ENCODE measurements at regions not wholly inside any gene's neighbourhood (a gene's known extent, or its start where the extent isn't known, plus 50 kb on each side); places are given as distances from the start of the nearest gene placed in this dataset.
"Not testable (repeated sequence)": the region's sequence is repeated elsewhere in the genome, so short reads cannot be mapped to it uniquely, and the experiment has no call there.

DNA sequence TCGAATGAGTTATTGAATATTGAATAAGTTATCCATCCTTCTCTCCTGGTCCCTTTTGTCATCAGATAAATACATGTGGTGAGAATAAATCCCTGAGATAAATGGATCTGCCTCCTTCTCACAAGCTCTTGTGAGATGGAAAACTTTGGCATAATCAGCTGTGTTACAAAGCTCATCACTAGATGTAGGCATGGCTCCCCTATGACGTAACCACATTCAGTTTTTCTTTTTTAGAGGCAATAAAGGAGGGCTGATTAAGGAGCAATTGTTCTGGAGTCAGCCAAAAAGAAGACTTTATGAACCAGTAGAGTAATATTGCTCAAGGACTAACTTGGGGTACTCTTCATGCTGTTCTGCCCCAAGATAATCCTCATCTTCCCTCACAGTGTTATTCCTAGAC is 90.5 kb upstream of the GATB start:
- no peak for DNase-seq (ENCODE audit: low spot score)

DNA sequence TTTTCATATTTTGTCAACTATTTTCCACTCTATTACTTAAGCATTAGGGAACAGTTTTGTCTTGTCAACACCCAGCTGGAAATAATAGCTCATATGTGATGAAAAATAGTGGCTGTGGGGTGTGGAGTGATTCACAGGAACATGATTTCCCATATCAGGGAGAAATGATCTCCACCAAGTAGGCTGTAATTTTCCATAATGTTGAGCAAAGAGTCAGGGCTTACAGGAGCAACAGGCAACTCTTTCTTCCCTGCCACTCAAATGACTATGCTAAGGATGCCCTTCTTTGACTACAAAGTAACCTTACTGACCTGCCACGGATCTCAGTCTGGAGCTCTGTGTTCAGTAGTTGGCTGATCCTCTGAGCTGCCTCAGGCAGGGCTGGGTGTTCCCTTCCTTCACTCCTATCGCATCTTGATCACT is 90.0 kb upstream of the GATB start:
- DNase-seq (ENCODE audit: low spot score), result no peak

DNA sequence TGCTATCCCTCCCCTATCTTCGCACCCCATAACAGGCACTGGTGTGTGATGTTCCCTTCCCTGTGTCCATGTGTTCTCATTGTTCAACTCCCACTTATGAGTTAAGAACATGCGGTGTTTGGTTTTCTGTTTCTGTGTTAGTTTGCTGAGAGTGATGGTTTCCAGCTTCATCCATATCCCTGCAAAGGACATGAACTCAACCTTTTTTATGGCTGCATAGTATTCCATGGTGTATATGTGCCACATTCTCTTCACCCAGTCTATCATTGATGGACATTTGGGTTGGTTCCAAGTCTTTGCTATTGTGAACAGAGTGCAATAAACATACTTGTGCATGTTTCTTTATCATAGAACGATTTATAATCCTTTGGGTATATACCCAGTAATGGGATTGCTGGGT is 84.7 kb upstream of the GATB start:
- DNase-seq (ENCODE audit: low spot score), result not testable (repeated sequence)

DNA sequence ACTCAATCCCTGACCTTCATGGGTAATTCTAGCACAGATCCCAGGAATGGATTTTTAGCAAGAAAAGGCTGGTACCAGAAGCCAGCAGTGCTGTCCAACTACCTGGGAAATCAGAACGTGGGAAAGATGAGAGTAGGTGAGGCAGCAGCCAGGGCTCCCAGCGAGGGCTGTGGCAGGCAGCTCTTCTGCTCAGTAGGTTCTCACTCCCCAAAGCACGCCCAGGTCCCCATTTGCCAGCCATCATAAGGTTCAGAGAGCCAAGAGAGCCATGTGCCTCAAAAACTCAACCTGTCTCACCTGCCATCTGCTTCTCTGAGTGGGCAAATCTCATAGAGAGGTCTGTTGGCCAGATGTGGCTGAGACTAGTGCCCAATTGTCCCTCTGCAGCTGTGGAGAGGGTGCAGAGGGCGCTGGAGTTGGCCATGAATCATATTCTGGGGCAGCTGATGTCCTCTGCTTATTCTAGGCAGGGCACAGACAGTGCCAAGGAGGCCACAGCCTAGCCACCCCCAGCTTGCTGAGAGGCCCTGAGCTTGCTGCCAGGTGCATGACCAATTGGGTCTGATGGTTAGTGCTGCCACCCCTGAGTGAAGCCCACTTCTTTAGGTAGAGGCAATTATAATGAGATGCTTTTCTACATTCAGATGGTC is 81.7 kb upstream of the GATB start:
- DNase-seq (ENCODE audit: low spot score), result no peak

DNA sequence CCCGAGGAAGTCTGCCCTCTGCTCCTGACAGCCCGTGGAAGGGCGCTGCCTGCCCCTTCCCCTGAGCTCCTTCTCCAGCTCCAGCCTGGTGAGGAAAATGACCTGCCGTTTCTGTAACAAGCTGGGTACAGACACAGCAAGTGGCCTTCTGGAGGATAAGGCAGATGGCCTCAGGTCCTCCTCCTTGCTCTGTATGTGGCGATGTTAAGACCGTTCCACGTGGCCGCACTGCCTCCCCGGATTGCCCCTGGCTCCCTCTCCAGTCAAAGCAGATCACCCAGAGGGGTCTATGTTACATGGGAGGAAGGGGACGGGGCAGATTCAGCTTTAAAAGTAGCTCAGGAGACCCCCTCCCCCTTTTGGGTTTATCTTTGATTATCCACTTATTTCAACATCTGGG is 80.3 kb upstream of the GATB start:
- no peak for DNase-seq (ENCODE audit: low spot score)

DNA sequence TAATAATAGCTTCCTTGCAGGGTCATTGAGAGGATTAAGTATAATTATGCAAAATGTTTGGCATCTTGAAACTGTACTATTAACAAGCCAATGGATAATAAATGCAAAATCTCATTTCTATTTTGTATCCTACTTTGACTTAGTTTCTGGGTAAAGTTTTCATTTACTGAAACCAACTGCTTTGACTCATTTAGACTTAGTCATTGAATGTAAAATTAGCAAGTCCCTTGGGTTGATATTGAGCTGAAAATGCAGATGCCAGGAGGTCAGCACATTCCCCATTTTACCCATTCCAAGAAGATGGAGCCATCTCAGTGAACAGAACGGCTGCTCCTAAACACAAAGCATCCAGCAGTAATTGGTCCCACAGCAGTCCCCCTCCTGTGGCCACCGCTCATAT is 74.7 kb upstream of the GATB start:
- no peak for DNase-seq (ENCODE audit: low spot score)

DNA sequence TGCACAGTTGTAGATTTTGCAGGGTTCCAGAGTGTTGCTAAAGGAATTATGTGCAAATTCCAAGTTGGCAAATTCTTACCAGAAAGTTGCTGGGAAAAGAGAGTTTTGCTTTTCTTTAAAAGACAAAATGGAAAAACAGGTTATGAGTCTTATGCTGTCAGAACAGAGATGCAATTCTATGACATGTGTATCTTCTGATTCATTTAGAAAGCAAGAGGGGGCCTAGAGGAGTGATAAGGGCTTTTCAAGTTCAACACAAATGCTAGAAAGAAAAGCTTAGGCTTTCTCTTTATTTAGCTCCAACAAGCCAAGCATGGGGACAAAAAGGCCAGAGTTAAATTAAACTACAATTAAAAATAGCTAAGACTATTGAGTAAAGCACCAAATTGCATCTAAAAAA is 72.4 kb upstream of the GATB start:
- DNase-seq (ENCODE audit: low spot score), result no peak

DNA sequence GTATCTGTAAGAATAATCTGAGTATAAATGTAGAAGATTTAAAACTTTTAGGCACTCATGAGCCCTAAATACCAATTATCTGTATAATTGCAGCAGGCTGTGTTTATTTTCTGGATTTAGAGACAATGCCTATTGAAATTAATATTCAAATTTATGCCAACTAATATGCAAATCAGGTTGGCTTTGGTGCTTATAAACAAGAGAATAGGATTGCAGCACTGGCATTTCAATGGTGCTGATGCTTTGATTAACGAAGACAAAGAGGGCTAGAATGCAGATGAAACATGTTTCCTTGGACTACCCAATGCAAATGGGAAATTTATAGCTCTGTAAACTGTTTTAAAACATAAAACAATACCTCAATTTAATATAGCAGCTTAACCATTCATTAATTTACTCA is 70.7 kb upstream of the GATB start:
- no peak for DNase-seq (ENCODE audit: low spot score)

DNA sequence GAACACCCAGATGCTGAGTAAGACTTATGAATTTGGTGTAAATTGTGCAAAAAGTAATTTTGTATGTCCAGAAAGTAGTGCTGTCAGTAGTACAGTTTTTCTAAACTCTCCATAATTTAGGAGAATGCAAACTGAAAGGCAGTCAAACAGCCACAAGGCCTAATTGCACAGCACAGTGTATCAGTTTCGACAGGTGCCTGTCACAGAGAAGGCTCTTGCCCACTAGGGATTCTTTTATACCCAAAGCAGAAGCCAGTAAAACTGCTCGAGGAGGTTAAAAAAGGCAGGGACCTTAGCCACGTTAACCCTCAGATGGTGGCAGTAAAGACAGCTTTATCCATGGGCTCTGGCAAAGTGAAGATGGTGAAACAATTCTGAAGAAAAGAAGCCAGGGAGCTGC is 69.4 kb upstream of the GATB start:
- no peak for DNase-seq (ENCODE audit: low spot score)

DNA sequence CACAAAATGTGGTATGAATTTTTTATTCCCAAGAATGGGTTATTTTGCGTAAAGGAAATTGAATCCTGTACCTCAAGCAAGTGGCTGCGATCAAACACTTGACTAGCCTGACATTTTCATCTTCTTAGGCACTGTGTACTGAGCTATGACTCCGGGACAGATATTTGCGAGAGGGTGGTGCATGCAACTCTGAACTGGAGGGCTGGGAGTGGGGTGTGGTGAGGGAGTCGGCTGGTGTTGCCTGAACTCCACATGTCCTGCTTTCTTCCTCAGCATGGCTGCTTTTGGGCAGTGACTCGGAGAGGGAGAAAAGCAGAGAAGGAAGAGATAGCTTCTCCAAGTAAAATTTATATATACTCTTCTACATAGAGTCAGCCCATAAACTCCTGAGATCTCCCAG is 68.5 kb upstream of the GATB start:
- DNase-seq (ENCODE audit: low spot score), result no peak

DNA sequence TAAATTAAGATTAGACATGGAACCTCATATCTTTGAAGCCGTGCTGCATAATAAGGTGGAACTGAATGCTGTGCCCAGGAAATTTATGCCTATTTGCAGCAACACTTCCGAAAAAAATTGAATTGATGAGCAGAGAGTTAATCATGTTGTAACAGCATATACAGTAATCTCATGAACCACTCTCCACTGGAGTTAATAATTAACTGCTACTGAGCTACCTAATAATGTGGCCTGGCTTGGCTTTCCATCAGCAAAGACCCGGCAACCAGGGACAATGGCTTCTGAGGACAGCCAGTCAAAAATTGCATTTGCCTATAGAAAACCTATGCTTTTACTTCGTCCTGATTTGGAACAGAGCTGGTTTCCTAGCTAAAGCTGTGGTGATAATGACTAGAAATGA is 63.8 kb upstream of the GATB start:
- no peak for DNase-seq (ENCODE audit: low spot score)

DNA sequence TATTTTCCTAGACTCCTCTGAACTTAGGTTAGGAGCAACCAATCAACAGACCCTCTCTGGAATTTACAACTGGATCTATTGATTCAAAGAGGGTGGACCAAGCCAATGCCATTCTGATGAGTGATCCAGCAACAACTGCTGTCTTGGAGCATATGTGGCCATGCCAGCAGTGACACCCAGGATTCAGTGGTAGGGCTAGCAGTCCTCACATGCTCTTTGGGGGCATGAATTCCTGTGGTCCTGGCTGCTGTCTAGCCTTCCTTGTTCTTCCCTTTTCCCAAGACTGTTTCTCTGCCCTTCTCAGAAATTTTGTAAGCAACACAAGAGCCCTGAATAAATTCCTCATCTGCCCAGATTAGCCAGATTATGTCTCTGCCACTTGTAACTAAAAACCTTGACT is 61.5 kb upstream of the GATB start:
- no peak for DNase-seq (ENCODE audit: low spot score)

DNA sequence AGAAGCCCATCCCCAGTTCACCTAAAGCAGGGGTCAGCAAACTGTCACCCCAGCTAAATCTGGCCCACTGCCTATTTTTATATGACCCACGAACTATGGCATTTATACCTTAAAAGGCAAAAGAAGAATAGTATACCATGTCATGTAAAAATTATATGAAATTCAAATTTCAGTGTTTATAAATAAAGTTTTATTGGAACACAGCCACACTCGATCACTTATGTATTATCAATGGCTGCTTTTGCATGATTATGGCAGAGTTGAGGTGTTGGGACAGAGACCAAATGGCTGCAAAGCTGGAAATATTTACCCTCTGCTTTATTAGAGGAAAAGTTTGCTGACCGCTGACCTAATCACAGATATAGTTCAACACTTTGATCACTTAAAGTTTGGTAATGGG is 59.2 kb upstream of the GATB start:
- DNase-seq (ENCODE audit: low spot score), result no peak

DNA sequence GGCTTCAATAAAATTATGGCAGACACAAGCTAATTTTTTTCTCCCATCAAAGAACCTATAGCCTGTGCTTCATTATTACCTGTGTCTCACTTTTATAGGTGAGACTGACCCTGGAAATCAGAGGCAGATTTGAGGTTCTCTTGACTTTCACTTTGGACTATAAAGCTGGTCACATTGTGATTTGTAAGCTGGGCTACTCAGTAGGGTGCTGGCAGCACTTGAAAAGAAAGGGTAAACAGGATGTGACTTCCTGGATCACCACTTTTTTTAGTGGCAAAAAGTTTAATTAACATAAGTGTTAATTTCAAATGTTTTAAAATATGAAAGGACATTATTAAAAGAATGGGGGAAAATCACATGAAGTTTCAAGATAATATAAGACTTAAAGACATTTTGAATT is 50.6 kb upstream of the GATB start:
- no peak for DNase-seq (ENCODE audit: low spot score)
